Gastroesophageal sphincter (tissue), 3 donors: ENCODE measurements at regions not wholly inside any gene's neighbourhood (a gene's known extent, or its start where the extent isn't known, plus 50 kb on each side); places are given as distances from the start of the nearest gene placed in this dataset.

Experiments used
- EP300 ChIP-seq: sonication (generic); formaldehyde crosslinking; IDR thresholded peaks from one replicate; pipeline ENCODE4 v1.6.1; 2017; ENCODE audit warnings: antibody characterized with exemption, mild to moderate bottlenecking
- POLR2AphosphoS5 ChIP-seq: sonication (generic); formaldehyde crosslinking; IDR thresholded peaks from one replicate; pipeline ENCODE4 v1.6.1; 2017; ENCODE audit warnings: antibody characterized with exemption
- TF ChIP-seq, protein P1 (sequence below), 4 experiments: fragments of 200-600 bp in 2 of 4; fragments of 450-650 bp in 2 of 4; sonication (generic) in 1 of 4; IDR thresholded peaks; one replicate each; pipeline ENCODE4 v1.5.1; 2017 to 2019; ENCODE audit warnings: antibody characterized with exemption in 4 of 4, mild to moderate bottlenecking in 2 of 4, moderate library complexity in 2 of 4

- TF ChIP-seq, protein P1, sequence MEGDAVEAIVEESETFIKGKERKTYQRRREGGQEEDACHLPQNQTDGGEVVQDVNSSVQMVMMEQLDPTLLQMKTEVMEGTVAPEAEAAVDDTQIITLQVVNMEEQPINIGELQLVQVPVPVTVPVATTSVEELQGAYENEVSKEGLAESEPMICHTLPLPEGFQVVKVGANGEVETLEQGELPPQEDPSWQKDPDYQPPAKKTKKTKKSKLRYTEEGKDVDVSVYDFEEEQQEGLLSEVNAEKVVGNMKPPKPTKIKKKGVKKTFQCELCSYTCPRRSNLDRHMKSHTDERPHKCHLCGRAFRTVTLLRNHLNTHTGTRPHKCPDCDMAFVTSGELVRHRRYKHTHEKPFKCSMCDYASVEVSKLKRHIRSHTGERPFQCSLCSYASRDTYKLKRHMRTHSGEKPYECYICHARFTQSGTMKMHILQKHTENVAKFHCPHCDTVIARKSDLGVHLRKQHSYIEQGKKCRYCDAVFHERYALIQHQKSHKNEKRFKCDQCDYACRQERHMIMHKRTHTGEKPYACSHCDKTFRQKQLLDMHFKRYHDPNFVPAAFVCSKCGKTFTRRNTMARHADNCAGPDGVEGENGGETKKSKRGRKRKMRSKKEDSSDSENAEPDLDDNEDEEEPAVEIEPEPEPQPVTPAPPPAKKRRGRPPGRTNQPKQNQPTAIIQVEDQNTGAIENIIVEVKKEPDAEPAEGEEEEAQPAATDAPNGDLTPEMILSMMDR (IDR thresholded peaks at IDR 0.05): no peak
- TF ChIP-seq EP300: no peak
- peak; percentile 50 for TF ChIP-seq POLR2AphosphoS5
Observed at GRCh38 chr10:30763918-30764317, 134.4 kb upstream of the LYZL2 start.
